HepG2 (cell line): ENCODE measurements at regions not wholly inside any gene's neighbourhood (a gene's known extent, or its start where the extent isn't known, plus 50 kb on each side); places are given as distances from the start of the nearest gene placed in this dataset.

Source experiments
- ATAC-seq: fragments of 200-7000 bp; cut with Tn5 transposase; 3 replicates; pipeline ENCODE4 v1.9.1; 2020; ENCODE audit warnings: mild to moderate bottlenecking, moderate library complexity
- BruUV-seq: library from RNA; stranded (reverse); fragments of 400-500 nt; replicated peaks from 2 replicates; lab custom pipeline; 2021; lab: Mats Ljungman, UMichigan
- CTCF ChIA-PET: fragments of 300-600 bp; formaldehyde crosslinking; extraction: SDS; loops from one replicate; lab custom pipeline; 2021; ENCODE audit warnings: low total read pairs, inconsistent platforms, low intra/inter-chr PET ratio; lab: Yijun Ruan, JAX
- POLR2A ChIA-PET: fragments of 350-600 bp; sonication (Branson Sonifier 250); formaldehyde crosslinking; loops from one replicate; lab custom pipeline; 2020; ENCODE audit warnings: antibody characterized with exemption, inconsistent platforms; lab: Yijun Ruan, JAX
- DNase-seq: peaks from one replicate; pipeline ENCODE4 v3.0.0-alpha.2; 2015; ENCODE audit warnings: low spot score
- FAIRE-seq: peaks from 3 replicates; lab custom pipeline; 2011; peaks lifted over from hg19 to GRCh38; lab: Jason Lieb, UNC
- H2AFZ ChIP-seq: one replicate; pipeline ENCODE4 v1.6.1; 2011; ENCODE audit warnings: low read length, inconsistent platforms
- H3K27ac ChIP-seq: fragments of 300-600 bp; 3 replicates; pipeline ENCODE4 v1.8.0; 2011; ENCODE audit warnings: mixed run types, mild to moderate bottlenecking, mixed read lengths, low read length, inconsistent platforms; ENCODE audit not compliant: insufficient read depth; ENCODE audit errors: extremely low read length
- H3K27me3 ChIP-seq, 2 experiments: fragments of 200-600 bp in 1 of 2; 2 replicates in 1 of 2; 3 replicates in 1 of 2; pipeline versions ENCODE4 v1.6.0 to v1.8.0; 2011; ENCODE audit warnings: low read length in 2 of 2, mild to moderate bottlenecking in 2 of 2, moderate library complexity in 2 of 2, inconsistent platforms in 1 of 2; ENCODE audit not compliant: insufficient read depth in 2 of 2, control insufficient read depth in 1 of 2
- H3K36me3 ChIP-seq, 2 experiments: fragments of 200-600 bp in 1 of 2; replicated peaks in 1 of 2; 2 replicates in 1 of 2; 3 replicates in 1 of 2; pipeline versions ENCODE4 v1.5.1 to v1.8.0; 2011; ENCODE audit warnings: low read length in 2 of 2, inconsistent platforms in 1 of 2; ENCODE audit not compliant: insufficient read depth in 2 of 2, control insufficient read depth in 1 of 2
- H3K4me1 ChIP-seq: 2 replicates; pipeline ENCODE4 v1.5.1; 2012; ENCODE audit warnings: low read length, inconsistent platforms; ENCODE audit not compliant: insufficient read depth
- H3K4me2 ChIP-seq: 2 replicates; pipeline ENCODE4 v1.6.0; 2011; ENCODE audit warnings: low read depth, low read length, inconsistent platforms
- H3K4me3 ChIP-seq, 3 experiments: fragments of 200-600 bp in 1 of 3; sonication (generic), shearing (Covaris generic) in 1 of 3; replicated peaks in 1 of 3; 2 replicates each; pipeline ENCODE4 v1.5.1; 2011 to 2016; ENCODE audit warnings: low read length in 3 of 3, inconsistent platforms in 2 of 3, low read depth in 2 of 3, mild to moderate bottlenecking in 2 of 3, control low read depth in 1 of 3, mixed read lengths in 1 of 3; ENCODE audit not compliant: insufficient read depth in 1 of 3
- H3K79me2 ChIP-seq: one replicate; pipeline ENCODE4 v1.6.1; 2011; ENCODE audit warnings: low read length, inconsistent platforms; ENCODE audit not compliant: insufficient read depth
- H3K9ac ChIP-seq: 2 replicates; pipeline ENCODE4 v1.6.0; 2011; ENCODE audit warnings: mild to moderate bottlenecking, low read depth, low read length, inconsistent platforms; ENCODE audit not compliant: insufficient read depth
- H3K9me3 ChIP-seq: 2 replicates; pipeline ENCODE4 v1.5.1; 2012; ENCODE audit warnings: mild to moderate bottlenecking, low read length
- H4K20me1 ChIP-seq: 2 replicates; pipeline ENCODE4 v1.6.0; 2011; ENCODE audit warnings: inconsistent platforms, mild to moderate bottlenecking, low read length, moderate library complexity; ENCODE audit not compliant: insufficient read depth
- MAFF ChIP-seq: IDR thresholded peaks from 2 replicates; pipeline ENCODE4 v1.6.1; 2011; ENCODE audit warnings: low read depth, low read length, improper control_type of control experiment
- MAZ ChIP-seq, 2 experiments: sonication (generic) in 1 of 2; formaldehyde crosslinking in 1 of 2; IDR thresholded peaks; 2 replicates each; pipeline versions ENCODE4 v1.5.0 to v1.6.1; 2012 to 2020; ENCODE audit warnings: low read depth in 2 of 2, mild to moderate bottlenecking in 2 of 2, borderline replicate concordance in 1 of 2, improper control_type of control experiment in 1 of 2, low read length in 1 of 2, missing genetic modification reagents in 1 of 2, moderate library complexity in 1 of 2
- NR2F1 ChIP-seq, 2 experiments: fragments of 450-650 bp in 1 of 2; formaldehyde crosslinking in 1 of 2; IDR thresholded peaks; 2 replicates each; pipeline versions ENCODE4 v1.5.0 to v1.6.1; 2016 to 2020; ENCODE audit warnings: mild to moderate bottlenecking in 1 of 2, missing compliant biosample characterization in 1 of 2, missing genetic modification reagents in 1 of 2, moderate library complexity in 1 of 2
- SRF ChIP-seq: IDR thresholded peaks from 2 replicates; pipeline ENCODE4 v1.6.1; 2011; ENCODE audit warnings: mild to moderate bottlenecking, low read depth, low read length, moderate library complexity
- TIGD3 ChIP-seq: sonication (generic); formaldehyde crosslinking; IDR thresholded peaks from 2 replicates; pipeline ENCODE4 v1.5.1; 2020; ENCODE audit warnings: mild to moderate bottlenecking, missing genetic modification reagents, borderline replicate concordance
- TOE1 ChIP-seq: sonication (generic); formaldehyde crosslinking; IDR thresholded peaks from 2 replicates; pipeline ENCODE4 v1.4.0; 2020; ENCODE audit warnings: mild to moderate bottlenecking, missing genetic modification reagents
- ZBTB44 ChIP-seq: sonication (generic); formaldehyde crosslinking; IDR thresholded peaks from 2 replicates; pipeline ENCODE4 v1.4.0; 2020; ENCODE audit warnings: missing genetic modification reagents
- ZBTB7B ChIP-seq: sonication (generic); formaldehyde crosslinking; IDR thresholded peaks from 2 replicates; pipeline ENCODE4 v1.4.0; 2020; ENCODE audit warnings: missing genetic modification reagents
- ZFYVE20 ChIP-seq: sonication (generic); formaldehyde crosslinking; IDR thresholded peaks from 2 replicates; pipeline ENCODE4 v1.8.0; 2023; ENCODE audit warnings: low read depth, mild to moderate bottlenecking, moderate library complexity, missing genetic modification reagents, borderline replicate concordance
- ZNF333 ChIP-seq: sonication (generic); formaldehyde crosslinking; IDR thresholded peaks from 2 replicates; pipeline ENCODE4 v1.4.0; 2020; ENCODE audit warnings: mild to moderate bottlenecking, missing genetic modification reagents, borderline replicate concordance
- ZNF432 ChIP-seq: sonication (generic); formaldehyde crosslinking; IDR thresholded peaks from 2 replicates; pipeline ENCODE4 v1.5.0; 2020; ENCODE audit warnings: missing genetic modification reagents, mild to moderate bottlenecking, borderline replicate concordance
- ZNF772 ChIP-seq: sonication (generic); formaldehyde crosslinking; IDR thresholded peaks from 2 replicates; pipeline ENCODE4 v1.5.0; 2020; ENCODE audit warnings: mild to moderate bottlenecking, missing genetic modification reagents
- WGBS: methylation state at CpG from one replicate; pipeline ENCODE4 v1.1.6; 2017; ENCODE audit warnings: low lambda C conversion rate; 5-methylcytosine and 5-hydroxymethylcytosine counted together
- in situ Hi-C: cut with HindIII; loops from 2 replicates; pipeline ENCODE4 v1.10.0; 2017; ENCODE audit warnings: low pct_unique_long_range_greater_than_20kb; ENCODE audit not compliant: extremely low pct_ligation_motif_present
- intact Hi-C: fragments of 100-400 bp; cut with micrococcal nuclease; formaldehyde crosslinking; loops from one replicate; pipeline ENCODE4 v1.10.0; 2022; ENCODE audit not compliant: unreplicated experiment

DNA sequence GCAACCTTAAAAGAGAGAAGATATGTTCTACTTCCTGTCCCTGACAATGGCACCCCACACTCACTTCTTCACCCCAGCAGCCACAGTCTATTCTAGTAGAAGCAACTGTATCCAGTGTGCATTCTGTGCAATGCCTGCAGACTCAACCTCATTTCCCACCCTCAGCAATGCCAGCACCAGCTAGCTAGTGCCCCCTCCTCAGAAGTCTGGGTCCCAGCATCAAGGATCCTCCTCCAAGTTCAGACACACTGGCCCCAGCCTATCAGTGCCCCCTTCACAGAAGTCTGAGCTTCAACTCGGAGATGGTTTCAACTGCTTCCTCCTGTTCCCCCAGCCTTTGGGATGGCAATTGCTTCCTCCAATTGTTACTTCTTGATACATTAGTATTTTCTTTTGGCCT, 268.3 kb downstream of the MEX3B start:
- TF ChIP-seq ZNF772 (no peak), NR2F1 (CRISPR knock-in tag; IDR thresholded peaks at IDR 0.05) (no peak), ZBTB44 (CRISPR knock-in tag) (no peak), ZNF432 (CRISPR knock-in tag) (no peak)
- 4% methylated on average over 1 of the region's 1 CpG for WGBS
- CTCF ChIA-PET: no interaction called here
- no peaks in the 10 kb centered on the region for H3K9me3 ChIP-seq
- POLR2A ChIA-PET: no interaction called here
- H3K4me2 ChIP-seq: no peak overlapping the region
- H4K20me1 ChIP-seq: no peaks in the 10 kb centered on the region
- no peak overlapping the region for H3K4me3 ChIP-seq
- no peaks in the 10 kb centered on the region; a peak in 1 of 5 replicates for H3K27me3 ChIP-seq
- ATAC-seq (no peak), FAIRE-seq (no peak), DNase-seq (no peak)
- no peak overlapping the region for H3K27ac ChIP-seq
- H3K79me2 ChIP-seq: no peaks in the 10 kb centered on the region
- intact Hi-C loops (no loop called here), in situ Hi-C loops (no loop called here)
- no TSS peak for BruUV-seq
- H3K36me3 ChIP-seq: no peaks in the 10 kb centered on the region
- H2AFZ ChIP-seq: no peak overlapping the region
- no peaks in the 10 kb centered on the region for H3K4me1 ChIP-seq
- H3K9ac ChIP-seq: no peak overlapping the region

DNA sequence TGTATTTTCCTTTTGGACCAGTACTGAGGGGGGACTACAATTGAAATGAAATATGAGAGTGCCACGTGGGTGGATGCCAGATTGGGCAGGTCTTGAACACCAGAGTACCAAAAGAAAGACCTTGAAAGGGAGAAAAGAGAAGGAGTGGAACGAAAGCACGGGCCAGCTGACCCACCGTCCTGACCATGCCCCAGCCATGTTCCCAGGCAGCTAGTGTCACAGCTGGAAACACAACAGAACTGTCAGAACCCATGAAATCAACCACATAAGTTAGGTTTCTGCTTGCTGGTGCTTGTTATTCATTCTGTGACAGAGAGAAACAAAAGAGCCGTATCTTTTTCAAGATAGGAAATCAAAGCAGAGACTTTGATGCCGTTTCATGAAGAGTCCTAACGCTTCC, 268.8 kb downstream of the MEX3B start:
- Histone ChIP-seq H2AFZ (no peak overlapping the region), H3K36me3 (no peaks in the 10 kb centered on the region), H3K4me1 (no peaks in the 10 kb centered on the region), H3K4me3 (no peak overlapping the region), H3K79me2 (no peaks in the 10 kb centered on the region), H3K27ac (no peak overlapping the region), H3K27me3 (no peaks in the 10 kb centered on the region; a peak in 1 of 5 replicates), H3K4me2 (no peak overlapping the region), H4K20me1 (no peaks in the 10 kb centered on the region), H3K9me3 (no peaks in the 10 kb centered on the region), H3K9ac (no peak overlapping the region)
- in situ Hi-C loops: no loop called here
- no peak for ATAC-seq
- BruUV-seq: no TSS peak
- intact Hi-C loops: no loop called here
- no peak for DNase-seq
- WGBS: 10% methylated on average over 7 of the region's 7 CpGs
- ChIA-PET CTCF (no interaction called here), POLR2A (no interaction called here)
- FAIRE-seq: no peak
- TF ChIP-seq ZBTB7B: no peak
- no peak for TF ChIP-seq ZFYVE20
- TF ChIP-seq ZNF333 (CRISPR knock-in tag): no peak
- TF ChIP-seq TOE1 (CRISPR knock-in tag): no peak
- no peak for TF ChIP-seq MAFF
- TF ChIP-seq MAZ (IDR thresholded peaks at IDR 0.05; ENCODE audit: borderline replicate concordance, low read depth, low read length): no peak
- no peak for TF ChIP-seq MAZ (CRISPR knock-in tag; IDR thresholded peaks at IDR 0.05; ENCODE audit: low read depth)
- no peak for TF ChIP-seq TIGD3 (CRISPR knock-in tag)
- TF ChIP-seq SRF: no peak
